HEK293 (cell line): ENCODE measurements at regions not wholly inside any gene's neighbourhood (a gene's known extent, or its start where the extent isn't known, plus 50 kb on each side); places are given as distances from the start of the nearest gene placed in this dataset.
"Not testable (repeated sequence)": the region's sequence is repeated elsewhere in the genome, so short reads cannot be mapped to it uniquely, and the experiment has no call there.

Experiments
- CTCF ChIA-PET: fragments of 350-600 bp; formaldehyde crosslinking; extraction: SDS; loops from one replicate; lab custom pipeline; 2021; ENCODE audit warnings: antibody characterized with exemption; lab: Yijun Ruan, JAX
- POLR2A ChIA-PET: fragments of 300-600 bp; formaldehyde crosslinking; extraction: SDS; loops from one replicate; lab custom pipeline; 2020; ENCODE audit warnings: antibody characterized with exemption, inconsistent platforms; lab: Yijun Ruan, JAX
- H3K27ac ChIP-seq: fragments of 200-500 bp; sonication (Bioruptor generic); 2 replicates; pipeline ENCODE4 v1.5.1; 2014; ENCODE audit warnings: low read depth, low read length, control low read depth, inconsistent platforms; ENCODE audit errors: extremely low read depth
- H3K36me3 ChIP-seq, 2 experiments: fragments of 200-500 bp in 1 of 2; sonication (Bioruptor generic) in 1 of 2; 1 replicate in 1 of 2; 2 replicates in 1 of 2; pipeline ENCODE4 v1.5.1; 2014 to 2017; ENCODE audit warnings: inconsistent platforms in 2 of 2, low read length in 2 of 2; ENCODE audit not compliant: control insufficient read depth in 2 of 2, insufficient read depth in 1 of 2
- H3K4me1 ChIP-seq: fragments of 200-500 bp; sonication (Bioruptor generic); 2 replicates; pipeline ENCODE4 v1.5.1; 2014; ENCODE audit warnings: mild to moderate bottlenecking, low read length, inconsistent platforms; ENCODE audit not compliant: control insufficient read depth, insufficient read depth
- H3K4me3 ChIP-seq: 2 replicates; pipeline ENCODE4 v1.5.1; 2011; ENCODE audit warnings: low read depth, mild to moderate bottlenecking, control low read depth, low read length, moderate library complexity
- H3K9me3 ChIP-seq: fragments of 200-500 bp; sonication (Bioruptor generic); 2 replicates; pipeline ENCODE4 v1.5.1; 2014; ENCODE audit warnings: low read depth, low read length, inconsistent platforms; ENCODE audit not compliant: control insufficient read depth, insufficient read depth
- EGR2 ChIP-seq: fragments of 450-650 bp; formaldehyde crosslinking; IDR thresholded peaks from 2 replicates; pipeline ENCODE4 v1.5.1; 2016; ENCODE audit warnings: low read depth, missing biosample characterization, missing genetic modification characterization
- KLF16 ChIP-seq: fragments of 450-650 bp; formaldehyde crosslinking; IDR thresholded peaks from 2 replicates; pipeline ENCODE4 v1.5.1; 2017; ENCODE audit warnings: missing biosample characterization, missing genetic modification characterization
- SP2 ChIP-seq: fragments of 450-650 bp; formaldehyde crosslinking; IDR thresholded peaks from 2 replicates; pipeline ENCODE4 v1.5.1; 2016; ENCODE audit warnings: missing biosample characterization, missing genetic modification characterization
- YY1 ChIP-seq: fragments of 450-650 bp; formaldehyde crosslinking; IDR thresholded peaks from 2 replicates; pipeline ENCODE4 v1.5.1; 2018; ENCODE audit warnings: missing biosample characterization, missing genetic modification characterization
- ZNF146 ChIP-seq: fragments of 450-650 bp; formaldehyde crosslinking; IDR thresholded peaks from 2 replicates; pipeline ENCODE4 v1.5.1; 2016; ENCODE audit warnings: missing biosample characterization, missing genetic modification characterization
- ZNF18 ChIP-seq: fragments of 450-650 bp; formaldehyde crosslinking; IDR thresholded peaks from 2 replicates; pipeline ENCODE4 v1.5.1; 2016; ENCODE audit warnings: missing biosample characterization, missing genetic modification characterization
- ZNF423 ChIP-seq: fragments of 450-650 bp; formaldehyde crosslinking; IDR thresholded peaks from 2 replicates; pipeline ENCODE4 v1.5.1; 2016; ENCODE audit warnings: missing biosample characterization, missing genetic modification characterization
- ZNF513 ChIP-seq: fragments of 450-650 bp; IDR thresholded peaks from 2 replicates; pipeline ENCODE4 v1.5.1; 2018; ENCODE audit warnings: missing biosample characterization, missing genetic modification characterization
- ZNF514 ChIP-seq: fragments of 450-650 bp; formaldehyde crosslinking; IDR thresholded peaks from 2 replicates; pipeline ENCODE4 v1.5.1; 2016; ENCODE audit warnings: missing biosample characterization, missing genetic modification characterization
- ZNF521 ChIP-seq: fragments of 450-650 bp; formaldehyde crosslinking; IDR thresholded peaks from 2 replicates; pipeline ENCODE4 v1.5.1; 2017; ENCODE audit warnings: missing biosample characterization, mild to moderate bottlenecking, missing genetic modification characterization
- ZNF600 ChIP-seq: fragments of 450-650 bp; formaldehyde crosslinking; IDR thresholded peaks from 2 replicates; pipeline ENCODE4 v1.5.1; 2016; ENCODE audit warnings: missing biosample characterization, missing genetic modification characterization
- ZNF777 ChIP-seq: fragments of 450-650 bp; formaldehyde crosslinking; IDR thresholded peaks from 2 replicates; pipeline ENCODE4 v1.5.1; 2017; ENCODE audit warnings: missing biosample characterization, missing genetic modification characterization, borderline replicate concordance
- ZNF792 ChIP-seq: fragments of 450-650 bp; formaldehyde crosslinking; IDR thresholded peaks from 2 replicates; pipeline ENCODE4 v1.5.1; 2016; ENCODE audit warnings: missing biosample characterization, missing genetic modification characterization
- ZXDB ChIP-seq: fragments of 450-650 bp; formaldehyde crosslinking; IDR thresholded peaks from 2 replicates; pipeline ENCODE4 v1.5.1; 2016; ENCODE audit warnings: missing biosample characterization, missing genetic modification characterization

DNA sequence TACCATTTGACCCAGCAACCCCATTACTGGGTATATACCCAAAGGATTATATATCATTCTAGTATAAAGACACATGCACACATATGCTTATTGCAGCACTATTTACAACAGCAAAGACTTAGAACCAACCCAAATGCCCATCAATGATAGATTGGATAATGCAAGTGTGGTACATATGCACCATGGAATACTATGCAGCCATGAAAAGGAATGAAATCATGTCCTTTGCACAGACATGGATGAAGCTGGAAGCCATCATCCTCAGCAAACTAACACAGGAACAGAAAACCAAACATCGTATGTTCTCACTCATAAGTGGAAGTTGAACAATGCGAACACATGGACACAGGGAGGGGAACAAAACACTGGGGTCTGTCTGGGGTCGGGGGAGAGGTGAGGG lies 50.6 kb upstream of the GPR39 start:
- POLR2A ChIA-PET: interaction anchor here (0.6 kb wide), 1 partner anchor 8 kb away, joined by 4 read pairs; no protein-coding TSS in a partner anchor
- H3K27ac ChIP-seq, H3K4me1 ChIP-seq, CTCF ChIA-PET, H3K4me3 ChIP-seq, H3K9me3 ChIP-seq, H3K36me3 ChIP-seq: not testable (repeated sequence)
- TF ChIP-seq ZNF146 (tag by site-specific recombination): peak; percentile 68

DNA sequence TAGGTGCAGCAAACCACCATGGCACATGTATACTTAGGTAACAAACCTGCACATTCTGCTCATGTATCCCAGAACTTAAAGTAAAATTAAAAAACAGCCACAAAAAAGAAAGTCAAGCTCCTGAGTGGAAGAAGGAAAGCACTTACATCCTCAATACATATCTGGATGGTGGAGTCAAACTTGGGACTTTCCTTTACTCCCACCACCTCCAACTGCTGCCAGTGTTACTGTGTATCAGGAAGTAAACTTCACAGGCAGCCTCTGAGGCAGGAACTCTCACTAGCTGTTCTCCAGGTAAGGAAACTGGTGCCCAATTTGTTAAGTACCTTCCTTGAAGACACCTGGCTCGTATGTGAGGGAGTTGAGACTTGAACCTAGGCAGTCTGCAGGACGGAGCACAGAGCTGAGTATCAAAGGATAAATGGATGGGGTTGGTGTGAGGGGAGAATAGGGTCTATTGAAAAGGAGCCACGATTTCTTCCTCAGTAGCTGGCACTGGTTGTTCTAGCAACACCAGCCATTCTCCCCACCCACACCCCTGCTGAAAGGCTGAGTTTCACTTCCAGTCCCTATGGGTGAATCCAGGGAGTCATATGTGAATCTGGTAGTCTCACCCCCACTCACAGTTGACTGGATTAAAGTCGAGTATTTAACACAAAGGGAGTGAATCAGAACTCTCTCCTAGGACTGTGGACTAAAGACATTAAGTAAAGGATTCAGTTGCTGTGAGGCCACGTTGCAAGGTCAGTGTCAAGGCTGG lies 50.0 kb upstream of the GPR39 start:
- Histone ChIP-seq H3K4me1 (no peaks in the 10 kb centered on the region), H3K4me3 (no peak overlapping the region), H3K9me3 (no peaks in the 10 kb centered on the region), H3K36me3 (no peaks in the 10 kb centered on the region), H3K27ac (no peak overlapping the region)
- CTCF ChIA-PET: interaction anchor here (1.5 kb wide), 1 partner anchor 18 kb away, joined by 6 read pairs; no protein-coding TSS in a partner anchor
- no peak for TF ChIP-seq SP2 (tag by site-specific recombination)
- TF ChIP-seq EGR2 (tag by site-specific recombination): no peak
- TF ChIP-seq ZNF792 (tag by site-specific recombination): no peak
- TF ChIP-seq YY1 (tag by site-specific recombination): no peak
- no peak for TF ChIP-seq ZNF600 (tag by site-specific recombination)
- TF ChIP-seq ZNF513 (tag by site-specific recombination): no peak
- no peak for TF ChIP-seq ZXDB (tag by site-specific recombination)
- TF ChIP-seq KLF16: no peak
- TF ChIP-seq ZNF514 (tag by site-specific recombination): no peak
- no peak for TF ChIP-seq ZNF777 (tag by site-specific recombination)
- no peak for TF ChIP-seq ZNF423
- TF ChIP-seq ZNF18 (tag by site-specific recombination): no peak
- TF ChIP-seq ZNF521: no peak
- POLR2A ChIA-PET: interaction anchor here (0.6 kb wide), 1 partner anchor 9 kb away, joined by 4 read pairs; no protein-coding TSS in a partner anchor
